Esophagus squamous epithelium (tissue), 5 donors: ENCODE measurements at regions not wholly inside any gene's neighbourhood (a gene's known extent, or its start where the extent isn't known, plus 50 kb on each side); places are given as distances from the start of the nearest gene placed in this dataset.

Experiments used
- DNase-seq: peaks from one replicate; lab custom pipeline; 2025; lab: John Stamatoyannopoulos, UW
- H3K27ac ChIP-seq, 4 donors: fragments of 200-600 bp; sonication (generic); one replicate each; pipeline ENCODE4 v1.5.1; 2016 to 2019; ENCODE audit warnings: mild to moderate bottlenecking in 1 of 4
- H3K27me3 ChIP-seq, 4 donors: fragments of 200-600 bp; sonication (generic); 1 replicate in 3 of 4; 2 replicates in 1 of 4; pipeline versions ENCODE4 v1.5.1 to v1.6.0; 2017 to 2021; ENCODE audit warnings: antibody characterized with exemption in 1 of 4
- H3K36me3 ChIP-seq, 3 donors: fragments of 200-600 bp; sonication (generic); one replicate each; pipeline ENCODE4 v1.5.1; 2016 to 2019
- H3K4me1 ChIP-seq, 3 donors: fragments of 200-600 bp; sonication (generic); one replicate each; pipeline ENCODE4 v1.5.1; 2017 to 2019
- H3K4me3 ChIP-seq, 4 donors: fragments of 200-600 bp; sonication (generic); 1 replicate in 3 of 4; 2 replicates in 1 of 4; pipeline ENCODE4 v1.5.1; 2016 to 2019; ENCODE audit warnings: mild to moderate bottlenecking in 2 of 4, moderate library complexity in 1 of 4
- H3K9me3 ChIP-seq, 3 donors: fragments of 200-600 bp; sonication (generic); one replicate each; pipeline ENCODE4 v1.5.1; 2016 to 2019
- CTCF ChIP-seq, 6 experiments: fragments of 450-650 bp in 4 of 6; fragments of 200-600 bp in 2 of 6; sonication (generic) in 2 of 6; IDR thresholded peaks; one replicate each; pipeline ENCODE4 v1.5.1; 2016 to 2019; ENCODE audit warnings: antibody characterized with exemption in 6 of 6, mild to moderate bottlenecking in 4 of 6, moderate library complexity in 4 of 6
- POLR2A ChIP-seq, 4 donors: fragments of 450-650 bp; IDR thresholded peaks; one replicate each; pipeline ENCODE4 v1.6.1; 2017; ENCODE audit warnings: antibody characterized with exemption in 4 of 4, mild to moderate bottlenecking in 4 of 4, moderate library complexity in 3 of 4
- WGBS, 2 donors: methylation state at CpG; one replicate each; pipeline ENCODE4 v1.1.5; 2018; 5-methylcytosine and 5-hydroxymethylcytosine counted together
- intact Hi-C: fragments of 100-400 bp; cut with DNase I; formaldehyde crosslinking; loops from one replicate; pipeline ENCODE4 v1.15.0; 2022
- donor health status: DM: yes; HTN: yes; CAD: no.

GRCh38 chr2:206218796-206219499, 55.5 kb upstream of the ZDBF2 start:
- Histone ChIP-seq H3K27me3 (peaks cover 0 to 8% (median 0%) of the 10 kb centered on the region in 4 donors), H3K9me3 (peaks cover 0 to 7% (median 0%) of the 10 kb centered on the region in 3 donors), H3K4me3 (no peak overlapping the region), H3K27ac (no peak overlapping the region), H3K36me3 (no peaks in the 10 kb centered on the region), H3K4me1 (peaks cover 0 to 14% (median 0%) of the 10 kb centered on the region in 3 donors)
- 66 to 71% methylated on average over 4 of the region's 4 CpGs for WGBS, 2 donors
- intact Hi-C loops = no loop called here
- DNase-seq = no peak
- TF ChIP-seq POLR2A (IDR thresholded peaks at IDR 0.05) (no peak), CTCF (IDR thresholded peaks at IDR 0.05) (no peak)

GRCh38 chr2:206219957-206220356, 54.5 kb upstream of the ZDBF2 start:
- Histone ChIP-seq H3K36me3 (no peaks in the 10 kb centered on the region), H3K4me1 (peaks cover 0 to 14% (median 0%) of the 10 kb centered on the region in 3 donors), H3K9me3 (peaks cover 0 to 7% (median 0%) of the 10 kb centered on the region in 3 donors), H3K27me3 (peaks cover 0 to 8% (median 0%) of the 10 kb centered on the region in 4 donors), H3K27ac (no peak overlapping the region), H3K4me3 (no peak overlapping the region)
- intact Hi-C loops = no loop called here
- 53 to 56% methylated on average over 3 of the region's 3 CpGs for WGBS, 2 donors
- TF ChIP-seq CTCF (IDR thresholded peaks at IDR 0.05) = no peak
- TF ChIP-seq POLR2A (IDR thresholded peaks at IDR 0.05) = no peak
- no peak for DNase-seq

GRCh38 chr2:206220997-206221396, 53.5 kb upstream of the ZDBF2 start:
- 76 to 80% methylated on average over 3 of the region's 3 CpGs for WGBS, 2 donors
- H3K27me3 ChIP-seq = peaks cover 0 to 8% (median 0%) of the 10 kb centered on the region in 4 donors
- peaks cover 0 to 7% (median 0%) of the 10 kb centered on the region in 3 donors for H3K9me3 ChIP-seq
- H3K4me3 ChIP-seq = no peak overlapping the region
- H3K4me1 ChIP-seq = peaks cover 0 to 14% (median 0%) of the 10 kb centered on the region in 3 donors
- no peak overlapping the region for H3K27ac ChIP-seq
- intact Hi-C loops = no loop called here
- no peak for TF ChIP-seq POLR2A (IDR thresholded peaks at IDR 0.05)
- TF ChIP-seq CTCF (IDR thresholded peaks at IDR 0.05) = no peak
- H3K36me3 ChIP-seq = no peaks in the 10 kb centered on the region
- no peak for DNase-seq
